Stimulated activated naive CD4-positive, alpha-beta T cell treated with Interleukin-2 at 50 U/mL for 16 hours (primary cell): ENCODE measurements at regions not wholly inside any gene's neighbourhood (a gene's known extent, or its start where the extent isn't known, plus 50 kb on each side); places are given as distances from the start of the nearest gene placed in this dataset.
"Not testable (repeated sequence)": the region's sequence is repeated elsewhere in the genome, so short reads cannot be mapped to it uniquely, and the experiment has no call there.

Experiments used
- DNase-seq: peaks from one replicate; lab custom pipeline; 2025; lab: John Stamatoyannopoulos, UW

DNA sequence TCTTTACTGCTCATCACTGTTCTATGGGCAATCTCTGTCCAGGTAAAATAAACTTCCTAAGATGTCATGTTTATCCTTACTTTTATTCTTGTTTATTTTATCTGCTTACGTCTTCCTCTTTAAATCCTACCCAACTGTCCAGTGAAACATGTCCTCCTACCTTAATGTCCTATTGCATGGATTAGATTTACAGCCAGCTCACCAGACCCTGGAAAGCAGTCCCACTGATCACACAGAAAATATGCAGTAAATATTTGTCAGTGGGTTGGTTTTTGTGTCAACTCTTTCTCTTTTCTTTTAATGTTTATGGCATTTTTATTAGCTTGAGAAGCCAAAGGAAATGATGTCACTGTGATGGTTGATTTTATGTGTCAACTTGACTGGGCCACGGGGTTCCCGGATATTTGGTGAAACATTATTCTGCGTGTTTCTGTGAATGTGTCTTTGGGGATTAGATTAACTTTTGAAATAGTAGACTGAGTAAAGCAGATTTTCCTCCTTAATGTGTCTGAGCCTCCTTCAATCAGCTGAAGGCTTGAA lies 258.3 kb downstream of the SRGAP2C start:
- no peak for DNase-seq

DNA sequence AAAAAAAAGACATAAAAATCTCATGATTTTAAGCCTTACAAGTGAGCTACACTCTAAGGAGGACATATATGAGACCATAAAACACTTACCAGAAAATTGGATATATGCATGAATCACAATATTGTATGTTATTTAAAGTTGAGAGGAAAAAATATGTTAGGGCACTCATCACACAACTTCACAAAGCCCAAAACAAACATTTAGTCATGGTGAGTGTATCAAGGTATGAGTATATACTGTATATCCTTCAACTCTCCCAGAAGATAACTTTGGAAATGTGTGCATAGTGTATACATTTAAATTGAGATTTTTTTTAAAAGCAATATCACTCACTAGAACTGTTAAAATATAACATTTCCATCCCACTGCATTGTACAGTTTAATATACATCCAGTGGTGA lies 259.3 kb downstream of the SRGAP2C start:
- no peak for DNase-seq

DNA sequence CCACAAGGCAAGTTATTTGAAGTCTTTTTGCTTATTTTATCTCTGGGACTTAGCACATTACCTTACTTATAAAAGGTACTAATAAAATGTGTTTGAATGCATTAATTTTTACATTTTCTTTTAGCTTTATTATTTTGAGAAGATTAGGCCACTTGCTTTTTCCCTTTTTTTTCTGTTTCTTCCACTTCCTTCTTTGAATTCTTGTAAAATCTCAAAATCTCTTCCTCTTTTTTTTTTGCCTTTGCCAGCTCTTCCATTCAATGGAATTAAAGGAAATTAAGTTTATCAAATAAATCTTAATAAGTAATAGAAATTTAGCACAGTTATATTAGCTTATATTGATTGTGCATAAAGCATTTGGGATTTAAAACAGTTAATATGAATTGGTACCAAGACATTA lies 260.9 kb downstream of the SRGAP2C start:
- no peak for DNase-seq

DNA sequence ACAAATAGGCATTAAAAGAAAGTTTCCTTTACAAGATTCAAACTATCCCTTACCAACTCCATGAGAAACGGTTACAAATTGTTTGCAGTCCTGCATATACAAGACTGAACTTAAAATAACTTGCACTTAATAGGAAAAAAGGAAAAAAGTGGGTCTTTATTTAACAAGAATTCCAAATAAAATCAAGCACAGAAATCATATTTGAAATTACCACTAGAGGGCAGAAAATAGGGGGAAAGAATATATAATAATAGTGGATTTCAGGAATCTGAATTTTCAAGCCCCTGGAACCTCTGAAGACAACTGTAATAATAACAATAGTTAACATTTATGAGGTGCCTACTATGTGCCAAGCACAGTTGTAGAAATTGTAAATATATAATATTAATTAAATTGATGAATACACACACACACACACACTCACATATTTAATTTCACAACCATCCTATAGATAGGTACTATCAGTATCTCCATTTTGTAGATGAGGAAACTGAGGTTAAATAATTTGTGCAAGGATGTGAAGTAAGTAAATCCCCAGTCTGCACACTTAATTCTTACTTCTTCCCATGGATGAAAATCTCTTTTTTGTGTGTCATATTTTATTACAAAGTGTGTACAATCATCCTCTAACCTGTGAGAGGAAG lies 262.6 kb downstream of the SRGAP2C start:
- not testable (repeated sequence) for DNase-seq

- DNase-seq = not testable (repeated sequence)
Observed at GRCh38 chr1:121448064-121448463, 263.3 kb downstream of the SRGAP2C start.

DNA sequence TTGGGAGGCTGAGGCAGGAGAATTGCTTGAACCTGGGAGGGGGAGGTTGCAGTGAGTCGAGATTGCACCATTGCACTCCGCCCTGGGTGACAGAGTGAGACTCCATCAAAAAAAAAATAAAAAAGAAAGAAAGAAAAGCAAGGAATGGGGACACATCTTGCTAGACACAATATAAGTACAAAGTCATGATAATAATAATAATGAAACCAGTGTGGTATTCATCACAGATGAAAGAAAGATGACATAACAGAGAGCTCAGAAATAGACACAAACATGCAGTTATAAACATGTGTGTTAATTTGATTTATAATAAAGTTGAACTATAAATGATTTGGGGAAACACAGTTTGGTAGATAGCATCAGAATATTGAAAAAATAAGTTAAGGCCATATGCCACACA lies 264.1 kb downstream of the SRGAP2C start:
- DNase-seq = no peak

DNA sequence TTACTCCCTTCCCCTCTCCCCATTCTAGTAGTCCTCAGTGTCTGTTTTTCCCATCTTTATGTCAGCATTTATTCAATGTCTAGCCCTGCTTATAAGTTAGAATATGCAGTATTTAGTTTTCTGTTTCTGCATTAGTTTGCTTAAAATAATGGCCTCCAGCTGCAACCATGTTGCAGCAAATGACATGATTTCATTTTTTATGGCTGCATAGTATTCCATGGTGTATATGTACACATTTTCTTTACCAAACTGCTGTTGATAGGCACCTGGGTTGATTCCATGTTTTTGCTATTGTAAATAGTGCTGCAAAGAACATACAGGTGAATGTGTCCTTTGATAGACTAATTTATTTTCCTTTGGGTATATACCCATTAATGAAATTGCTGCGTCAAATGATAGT lies 267.7 kb downstream of the SRGAP2C start:
- no peak for DNase-seq

DNA sequence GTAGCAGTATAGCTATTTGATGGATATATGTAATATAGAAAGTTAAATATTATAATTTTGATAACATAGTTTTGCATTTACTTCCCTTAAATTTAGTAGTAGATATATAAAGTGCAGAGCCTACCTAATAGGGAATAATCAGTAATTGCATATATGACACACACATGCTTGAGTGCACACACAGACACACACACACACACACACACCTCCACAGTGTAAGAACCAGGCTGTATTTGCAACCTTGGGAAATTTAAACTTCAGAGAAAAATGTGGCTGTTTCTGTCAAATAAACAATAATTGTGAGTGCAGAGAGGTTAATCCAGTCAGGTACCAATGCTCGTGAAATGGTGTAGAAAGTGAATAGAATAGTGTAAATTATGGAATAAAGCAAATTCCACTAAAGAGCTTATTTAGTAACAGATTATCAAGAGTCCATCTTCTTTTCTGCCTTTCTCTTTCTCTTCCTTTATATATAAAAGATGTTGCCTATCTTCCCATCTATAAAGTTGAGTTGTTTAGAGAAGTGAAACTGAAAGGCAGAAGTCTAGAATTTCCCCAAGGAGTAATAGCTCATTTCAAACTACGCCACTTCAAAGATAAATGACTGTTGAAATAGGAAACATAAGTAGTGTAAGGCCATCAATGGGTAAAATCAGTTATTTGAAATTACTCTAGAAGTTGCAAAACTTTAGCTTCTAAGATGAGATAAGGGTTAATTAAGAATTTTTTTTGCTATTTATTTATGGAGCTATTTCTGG lies 273.7 kb downstream of the SRGAP2C start:
- DNase-seq = no peak

DNA sequence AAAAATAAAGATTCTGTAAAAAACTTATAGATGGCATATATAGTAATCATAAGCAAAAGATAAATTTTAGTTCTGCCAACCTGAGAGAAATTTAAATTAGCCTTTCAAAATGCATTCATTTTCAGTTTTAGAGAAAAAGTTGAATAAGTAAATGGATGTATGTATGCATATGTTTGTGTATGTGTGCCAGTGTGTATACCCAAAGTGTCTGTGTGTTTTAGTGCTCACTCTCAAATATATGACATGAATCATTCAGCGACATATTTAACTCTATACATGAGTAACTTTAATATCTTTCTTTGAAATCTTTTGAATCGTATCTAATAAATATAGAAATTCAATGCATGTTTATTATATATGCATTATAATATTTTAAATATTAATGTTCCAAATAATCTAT lies 274.5 kb downstream of the SRGAP2C start:
- no peak for DNase-seq

GRCh38 chr1:121469395-121469794 lies 284.6 kb downstream of the SRGAP2C start:
- DNase-seq = not testable (repeated sequence)

DNA sequence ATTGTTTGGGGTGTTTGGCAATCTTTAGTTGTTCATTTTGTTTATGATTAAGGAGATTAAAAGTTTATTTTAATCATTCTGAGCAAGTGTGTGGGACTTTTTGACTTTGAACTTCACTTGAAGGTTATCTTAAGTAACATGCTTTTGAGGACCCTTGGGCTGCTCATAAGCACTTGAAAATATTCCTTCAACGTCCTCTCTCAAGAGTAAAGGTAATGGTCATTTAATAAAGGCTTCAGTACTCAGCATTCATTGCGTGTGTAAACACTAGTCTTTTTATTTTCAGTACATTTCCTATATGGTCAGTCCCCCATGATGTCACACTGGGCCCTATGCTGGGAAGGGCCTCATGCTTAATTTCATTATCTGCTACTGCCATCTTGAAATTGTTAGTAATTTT lies 285.6 kb downstream of the SRGAP2C start:
- not testable (repeated sequence) for DNase-seq

DNA sequence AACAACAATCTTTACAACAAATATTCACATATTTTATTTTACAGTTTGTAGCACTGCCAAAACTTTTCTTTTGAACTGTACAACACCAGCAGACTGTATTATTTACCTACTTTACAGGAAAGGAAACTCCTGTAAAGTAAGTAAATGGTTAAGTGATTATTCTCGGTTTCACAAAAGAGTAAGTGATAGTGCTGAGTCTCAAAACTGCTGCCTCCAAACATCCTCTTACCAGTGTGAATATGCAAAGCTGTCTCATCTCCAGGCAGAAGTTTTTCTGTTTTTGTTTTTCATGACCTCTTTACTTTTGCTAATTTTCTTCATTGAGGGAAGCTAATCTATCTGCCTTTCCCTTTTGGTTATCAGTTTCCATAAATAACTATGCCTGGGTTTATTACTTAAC lies 286.7 kb downstream of the SRGAP2C start:
- DNase-seq = no peak

DNA sequence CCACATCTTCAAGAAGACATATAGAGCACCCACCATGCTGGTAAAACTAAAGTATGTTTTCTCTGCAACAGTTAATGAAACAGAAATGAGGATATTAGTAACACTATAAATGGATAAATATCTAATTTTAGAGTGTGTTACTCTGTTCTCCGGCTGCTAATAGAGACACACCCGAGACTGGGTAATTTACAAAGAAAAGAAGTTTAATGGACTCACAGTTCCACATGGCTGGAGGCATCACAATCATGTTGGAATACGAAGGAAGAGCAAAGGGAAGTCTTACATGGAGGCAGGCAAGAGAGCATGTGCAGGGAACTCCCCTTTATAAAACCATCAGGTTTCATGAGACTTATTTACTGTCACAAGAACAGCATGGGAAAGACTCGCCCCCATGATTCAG lies 287.2 kb downstream of the SRGAP2C start:
- DNase-seq = no peak

DNA sequence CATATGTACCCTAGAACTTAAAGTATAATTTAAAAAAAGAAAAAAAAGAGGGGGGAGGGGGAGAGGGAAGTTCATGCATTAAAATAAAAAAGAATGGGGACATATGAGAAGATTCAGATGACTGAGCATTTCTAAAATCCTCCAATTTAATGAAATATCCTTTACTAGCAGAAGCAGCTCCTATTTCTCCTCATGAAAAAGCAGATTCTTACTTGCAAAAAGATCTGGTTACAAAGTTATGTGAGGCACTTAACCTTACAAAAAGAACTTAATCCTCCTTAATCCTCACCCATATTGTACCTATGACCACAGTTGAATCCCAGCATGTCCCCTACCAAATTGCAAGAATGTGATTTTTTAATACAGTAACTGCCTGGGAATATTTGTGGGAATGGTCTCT lies 298.5 kb downstream of the SRGAP2C start:
- DNase-seq = no peak

DNA sequence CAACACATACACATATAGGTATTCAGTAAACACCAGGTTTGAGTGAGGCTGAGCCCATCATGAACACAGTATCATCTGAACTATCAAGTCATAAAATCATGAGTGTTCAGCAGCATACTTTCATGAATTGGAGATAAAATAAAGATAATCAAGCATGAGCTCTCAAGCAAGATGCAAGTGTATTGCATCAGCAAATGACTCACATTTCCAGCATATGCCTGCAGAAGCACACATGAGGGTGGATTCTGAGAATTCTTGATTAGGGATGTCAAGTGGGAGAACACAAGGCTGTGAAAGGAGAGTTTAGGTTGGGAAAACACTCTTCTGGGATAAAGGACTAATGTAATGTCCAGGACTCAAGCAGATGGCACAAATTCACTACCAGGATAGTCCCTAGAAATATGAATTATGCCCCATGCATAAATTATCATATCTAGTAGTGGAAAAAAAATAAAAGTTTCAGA lies 299.2 kb downstream of the SRGAP2C start:
- no peak for DNase-seq

DNA sequence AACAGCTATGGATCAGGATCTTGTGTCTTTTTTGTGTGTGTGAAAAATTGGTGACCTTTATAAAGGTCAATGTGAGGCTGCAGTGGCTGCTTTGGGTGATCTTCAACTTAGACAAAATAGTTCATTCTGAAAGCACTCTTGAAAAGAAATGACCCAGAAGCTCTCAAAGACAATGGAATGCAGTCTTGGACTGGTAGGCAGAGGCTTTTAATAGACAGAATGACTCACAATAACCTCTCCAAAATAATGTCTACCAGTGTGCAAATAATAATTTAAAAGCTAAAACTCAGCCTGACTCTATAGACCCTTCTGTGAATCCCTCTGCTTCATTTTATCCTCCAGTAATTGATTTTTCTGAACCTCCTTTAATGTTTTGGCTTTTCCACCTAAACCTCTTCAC lies 310.0 kb downstream of the SRGAP2C start:
- DNase-seq = not testable (repeated sequence)

DNA sequence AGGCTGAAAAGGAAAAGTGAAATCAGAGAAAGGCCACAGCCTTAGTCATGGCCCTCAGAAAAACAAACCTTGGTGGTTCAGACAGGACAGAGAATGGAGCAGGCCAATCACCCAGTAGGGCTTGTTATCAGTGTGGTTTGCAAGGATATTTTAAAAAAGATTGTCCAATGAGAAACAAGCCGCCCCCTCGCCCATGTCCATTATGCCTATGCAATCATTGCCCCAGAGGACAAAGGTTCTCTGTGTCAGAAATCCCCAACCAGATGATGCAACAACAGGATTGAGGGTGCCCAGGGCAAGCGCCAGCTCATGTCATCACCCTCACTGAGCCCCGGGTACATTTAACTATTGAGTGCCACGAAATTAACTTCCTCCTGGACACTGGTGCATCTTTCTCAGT lies 326.7 kb downstream of the SRGAP2C start:
- DNase-seq = not testable (repeated sequence)

- not testable (repeated sequence) for DNase-seq
Observed at GRCh38 chr1:121511876-121512275, 327.1 kb downstream of the SRGAP2C start.

DNA sequence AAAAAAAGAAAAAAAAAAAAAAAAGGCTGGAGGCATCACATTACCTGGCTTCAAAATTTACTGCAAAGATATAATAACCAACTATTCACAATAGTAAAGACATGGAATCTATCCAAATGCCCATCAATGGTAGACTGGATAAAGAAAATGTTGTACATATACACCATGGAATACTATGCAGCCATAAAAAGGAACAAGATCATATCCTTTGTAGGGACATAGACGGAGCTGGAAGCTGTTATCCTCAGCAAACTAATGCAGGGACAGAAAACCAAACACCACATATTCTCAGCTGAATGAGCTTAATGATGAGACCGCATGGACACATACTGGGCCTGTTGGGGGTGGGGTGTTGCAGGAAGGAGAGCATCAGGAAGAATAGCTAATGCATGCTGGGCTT lies 330.5 kb downstream of the SRGAP2C start:
- no peak for DNase-seq

- DNase-seq = peak; percentile 9
Observed at GRCh38 chr1:121516234-121516967, 331.6 kb downstream of the SRGAP2C start.

GRCh38 chr1:121517586-121518230 lies 332.9 kb downstream of the SRGAP2C start:
- no peak for DNase-seq

GRCh38 chr1:121518726-121519041 lies 333.9 kb downstream of the SRGAP2C start:
- no peak for DNase-seq
